Kidney (tissue), 13 donors: ENCODE measurements at regions not wholly inside any gene's neighbourhood (a gene's known extent, or its start where the extent isn't known, plus 50 kb on each side); places are given as distances from the start of the nearest gene placed in this dataset.

Experiments
- DNase-seq, 5 donors: peaks; one replicate each; pipeline ENCODE4 v3.0.0-alpha.2; 2013 to 2020
- FAIRE-seq: peaks from 2 replicates; lab custom pipeline; 2012; peaks lifted over from hg19 to GRCh38; lab: Jason Lieb, UNC
- H3K27ac ChIP-seq, 2 donors: one replicate each; pipeline ENCODE4 v1.7.0; 2013; ENCODE audit warnings: low read depth in 2 of 2, low read length in 2 of 2, inconsistent platforms in 1 of 2
- H3K27me3 ChIP-seq: one replicate; pipeline ENCODE4 v1.7.1; 2013; ENCODE audit warnings: low read length, inconsistent platforms; ENCODE audit not compliant: control insufficient read depth, insufficient read depth
- H3K36me3 ChIP-seq, 3 donors: one replicate each; pipeline versions ENCODE4 v1.7.0 to v1.7.1; 2013; ENCODE audit warnings: low read length in 3 of 3, control low read depth in 1 of 3, inconsistent platforms in 1 of 3; ENCODE audit not compliant: insufficient read depth in 3 of 3, control insufficient read depth in 2 of 3
- H3K4me1 ChIP-seq, 3 donors: one replicate each; pipeline versions ENCODE4 v1.7.0 to v1.7.1; 2013; ENCODE audit warnings: low read length in 3 of 3, inconsistent platforms in 1 of 3, low read depth in 1 of 3; ENCODE audit not compliant: control insufficient read depth in 2 of 3, insufficient read depth in 2 of 3
- H3K4me3 ChIP-seq, 3 donors: one replicate each; pipeline versions ENCODE4 v1.7.0 to v1.8.1; 2013; ENCODE audit warnings: low read length in 3 of 3, control low read depth in 1 of 3, inconsistent platforms in 1 of 3
- H3K9ac ChIP-seq, 3 donors: one replicate each; pipeline versions ENCODE4 v1.7.0 to v1.7.1; 2013; ENCODE audit warnings: low read length in 3 of 3, control low read depth in 1 of 3, inconsistent platforms in 1 of 3
- H3K9me3 ChIP-seq, 3 donors: one replicate each; pipeline versions ENCODE4 v1.7.0 to v1.7.1; 2013; ENCODE audit warnings: low read length in 3 of 3, control low read depth in 1 of 3, inconsistent platforms in 1 of 3; ENCODE audit not compliant: control insufficient read depth in 2 of 3, insufficient read depth in 1 of 3
- intact Hi-C: fragments of 100-400 bp; cut with DNase I; formaldehyde crosslinking; loops from one replicate; pipeline ENCODE4 v1.11.1; 2022
- TF ChIP-seq, protein P1 (sequence below): IDR thresholded peaks from 3 replicates; pipeline ENCODE4 v1.5.1; 2012; ENCODE audit warnings: mild to moderate bottlenecking, moderate library complexity, borderline replicate concordance; ENCODE audit not compliant: insufficient read depth; ENCODE audit errors: extremely low read depth
- donor health status: control.
- donor health status: control.
- donor health status: control.
- donor health status: control.
- donor health status: control.
- donor health status: DM: yes; HTN: yes; CAD: no.
- donor health status: Normal renal cell carcinoma (clear cell type).

DNA sequence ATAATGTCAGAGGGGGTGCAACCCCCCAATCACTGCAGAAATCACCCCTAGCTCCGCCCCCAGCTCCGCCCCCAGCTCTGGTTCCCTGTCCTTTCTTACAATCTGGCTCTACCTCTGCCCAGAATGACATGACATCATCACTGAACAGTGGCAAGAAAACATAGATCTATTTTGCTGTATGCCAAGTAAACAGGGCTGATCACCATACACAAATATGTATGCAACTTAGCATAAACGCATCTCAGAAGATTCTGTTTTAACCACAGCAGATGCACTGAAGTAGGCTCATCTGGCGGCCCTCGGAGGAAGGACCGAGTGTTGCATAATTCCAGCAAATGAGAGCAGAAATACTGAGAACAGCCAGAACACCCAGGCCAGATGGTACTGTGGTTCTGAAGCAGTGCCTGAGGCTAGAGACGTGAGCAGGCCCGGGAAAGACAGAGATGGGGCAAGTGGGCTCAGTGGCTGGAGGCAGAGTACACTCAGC is 293.3 kb upstream of the KLF14 start:
- Histone ChIP-seq H3K9me3 (no peaks in the 10 kb centered on the region), H3K36me3 (no peaks in the 10 kb centered on the region), H3K4me1 (peaks cover 0 to 20% (median 0%) of the 10 kb centered on the region in 3 donors), H3K4me3 (no peak overlapping the region), H3K27ac (peak overlapping the region in 1 of 2 donors; percentile 8), H3K9ac (no peak overlapping the region), H3K27me3 (no peaks in the 10 kb centered on the region)
- intact Hi-C loops = no loop called here
- no peak for FAIRE-seq
- no peak for DNase-seq
- TF ChIP-seq, protein P1, sequence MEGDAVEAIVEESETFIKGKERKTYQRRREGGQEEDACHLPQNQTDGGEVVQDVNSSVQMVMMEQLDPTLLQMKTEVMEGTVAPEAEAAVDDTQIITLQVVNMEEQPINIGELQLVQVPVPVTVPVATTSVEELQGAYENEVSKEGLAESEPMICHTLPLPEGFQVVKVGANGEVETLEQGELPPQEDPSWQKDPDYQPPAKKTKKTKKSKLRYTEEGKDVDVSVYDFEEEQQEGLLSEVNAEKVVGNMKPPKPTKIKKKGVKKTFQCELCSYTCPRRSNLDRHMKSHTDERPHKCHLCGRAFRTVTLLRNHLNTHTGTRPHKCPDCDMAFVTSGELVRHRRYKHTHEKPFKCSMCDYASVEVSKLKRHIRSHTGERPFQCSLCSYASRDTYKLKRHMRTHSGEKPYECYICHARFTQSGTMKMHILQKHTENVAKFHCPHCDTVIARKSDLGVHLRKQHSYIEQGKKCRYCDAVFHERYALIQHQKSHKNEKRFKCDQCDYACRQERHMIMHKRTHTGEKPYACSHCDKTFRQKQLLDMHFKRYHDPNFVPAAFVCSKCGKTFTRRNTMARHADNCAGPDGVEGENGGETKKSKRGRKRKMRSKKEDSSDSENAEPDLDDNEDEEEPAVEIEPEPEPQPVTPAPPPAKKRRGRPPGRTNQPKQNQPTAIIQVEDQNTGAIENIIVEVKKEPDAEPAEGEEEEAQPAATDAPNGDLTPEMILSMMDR = no peak

DNA sequence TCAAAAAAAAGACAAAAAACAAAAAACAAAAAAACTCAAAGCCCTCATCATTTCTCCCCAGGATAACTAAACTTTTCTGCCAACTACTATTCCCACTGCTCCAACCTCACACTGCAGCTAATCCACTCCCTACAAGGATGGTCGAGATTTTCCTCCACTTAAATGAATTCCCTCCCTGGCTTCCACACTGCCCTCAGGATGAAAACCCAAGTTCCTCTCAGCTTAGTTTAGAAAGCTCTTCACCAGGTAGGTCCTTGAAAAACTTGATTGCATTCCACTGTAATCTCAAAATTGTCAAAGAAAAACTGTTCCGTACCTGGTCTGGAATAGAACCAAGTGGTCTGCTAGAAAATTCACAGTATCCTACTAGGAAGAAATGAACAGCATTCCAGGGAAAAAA is 294.3 kb upstream of the KLF14 start:
- TF ChIP-seq, protein P1 = no peak
- Histone ChIP-seq H3K27me3 (no peaks in the 10 kb centered on the region), H3K4me1 (peaks cover 0 to 20% (median 0%) of the 10 kb centered on the region in 3 donors), H3K4me3 (no peak overlapping the region), H3K9ac (no peak overlapping the region), H3K27ac (no peak overlapping the region), H3K9me3 (no peaks in the 10 kb centered on the region), H3K36me3 (no peaks in the 10 kb centered on the region)
- FAIRE-seq (no peak), DNase-seq (no peak)
- intact Hi-C loops = no loop called here

DNA sequence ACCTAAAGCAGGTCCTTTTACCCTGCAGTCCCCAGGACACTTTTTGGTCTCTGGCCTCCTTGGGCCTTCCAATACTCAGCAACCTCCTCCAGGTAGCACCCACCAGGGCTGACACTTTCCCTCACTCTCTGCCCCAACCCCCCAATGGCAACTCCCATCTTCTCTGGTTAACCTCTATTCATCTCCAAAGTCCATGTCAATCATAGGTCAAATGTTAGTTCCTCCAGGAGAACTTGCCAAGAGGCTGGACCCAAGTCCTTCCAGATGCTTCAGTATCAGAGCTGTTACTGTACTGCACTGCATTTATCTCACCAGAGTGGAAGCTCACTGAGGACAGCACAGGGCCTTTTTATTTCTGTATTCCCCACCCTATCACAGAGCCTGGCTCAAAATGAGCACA is 295.0 kb upstream of the KLF14 start:
- FAIRE-seq = no peak
- TF ChIP-seq, protein P1 = no peak
- Histone ChIP-seq H3K36me3 (no peaks in the 10 kb centered on the region), H3K4me3 (no peak overlapping the region), H3K9ac (no peak overlapping the region), H3K4me1 (peaks cover 0 to 20% (median under 1%) of the 10 kb centered on the region in 3 donors), H3K9me3 (no peaks in the 10 kb centered on the region), H3K27ac (no peak overlapping the region), H3K27me3 (no peaks in the 10 kb centered on the region)
- intact Hi-C loops = no loop called here
- DNase-seq = no peak
